Neural crest cell (in vitro differentiated cells): ENCODE measurements at regions not wholly inside any gene's neighbourhood (a gene's known extent, or its start where the extent isn't known, plus 50 kb on each side); places are given as distances from the start of the nearest gene placed in this dataset.

Experiments used
- DNase-seq: peaks from one replicate; pipeline ENCODE4 v3.0.0; 2021; ENCODE audit warnings: low read depth, mixed read lengths, low spot score
- H3K27ac Mint-ChIP-seq: one replicate; pipeline ENCODE4 v1.8.0; 2021; ENCODE audit warnings: mild to moderate bottlenecking, mixed read lengths; ENCODE audit not compliant: unreplicated experiment
- H3K27me3 Mint-ChIP-seq: 2 replicates; pipeline ENCODE4 v1.8.0; 2021; ENCODE audit warnings: low read depth, mild to moderate bottlenecking, mixed read lengths
- H3K36me3 Mint-ChIP-seq: 2 replicates; pipeline ENCODE4 v1.8.0; 2021; ENCODE audit warnings: low read depth, mild to moderate bottlenecking, mixed read lengths
- H3K4me1 Mint-ChIP-seq: 2 replicates; pipeline ENCODE4 v1.8.0; 2021; ENCODE audit warnings: mixed read lengths
- H3K4me3 Mint-ChIP-seq: one replicate; pipeline ENCODE4 v1.8.0; 2021; ENCODE audit warnings: mild to moderate bottlenecking, mixed read lengths
- H3K9me3 Mint-ChIP-seq: 2 replicates; pipeline ENCODE4 v1.8.0; 2021; ENCODE audit warnings: mixed read lengths
- TF ChIP-seq, protein P1 (sequence below): fragments of 200-600 bp; sonication (generic); conservative IDR thresholded peaks from 2 replicates; pipeline ENCODE4 v1.5.0; 2021; ENCODE audit warnings: antibody characterized with exemption, mild to moderate bottlenecking

GRCh38 chr4:17065821-17066220 lies 167.4 kb upstream of the LDB2 start:
- H3K4me3 Mint-ChIP-seq: no peak overlapping the region
- no peaks in the 10 kb centered on the region for H3K36me3 Mint-ChIP-seq
- no peak for DNase-seq
- H3K27me3 Mint-ChIP-seq: no peaks in the 10 kb centered on the region
- no peak overlapping the region for H3K27ac Mint-ChIP-seq
- no peaks in the 10 kb centered on the region for H3K4me1 Mint-ChIP-seq
- TF ChIP-seq, protein P1, sequence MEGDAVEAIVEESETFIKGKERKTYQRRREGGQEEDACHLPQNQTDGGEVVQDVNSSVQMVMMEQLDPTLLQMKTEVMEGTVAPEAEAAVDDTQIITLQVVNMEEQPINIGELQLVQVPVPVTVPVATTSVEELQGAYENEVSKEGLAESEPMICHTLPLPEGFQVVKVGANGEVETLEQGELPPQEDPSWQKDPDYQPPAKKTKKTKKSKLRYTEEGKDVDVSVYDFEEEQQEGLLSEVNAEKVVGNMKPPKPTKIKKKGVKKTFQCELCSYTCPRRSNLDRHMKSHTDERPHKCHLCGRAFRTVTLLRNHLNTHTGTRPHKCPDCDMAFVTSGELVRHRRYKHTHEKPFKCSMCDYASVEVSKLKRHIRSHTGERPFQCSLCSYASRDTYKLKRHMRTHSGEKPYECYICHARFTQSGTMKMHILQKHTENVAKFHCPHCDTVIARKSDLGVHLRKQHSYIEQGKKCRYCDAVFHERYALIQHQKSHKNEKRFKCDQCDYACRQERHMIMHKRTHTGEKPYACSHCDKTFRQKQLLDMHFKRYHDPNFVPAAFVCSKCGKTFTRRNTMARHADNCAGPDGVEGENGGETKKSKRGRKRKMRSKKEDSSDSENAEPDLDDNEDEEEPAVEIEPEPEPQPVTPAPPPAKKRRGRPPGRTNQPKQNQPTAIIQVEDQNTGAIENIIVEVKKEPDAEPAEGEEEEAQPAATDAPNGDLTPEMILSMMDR: no peak
- peaks cover 2% of the 10 kb centered on the region for H3K9me3 Mint-ChIP-seq

GRCh38 chr4:17064959-17065358 lies 166.5 kb upstream of the LDB2 start:
- no peaks in the 10 kb centered on the region for H3K9me3 Mint-ChIP-seq
- TF ChIP-seq, protein P1: no peak

GRCh38 chr4:17063888-17064287 lies 165.4 kb upstream of the LDB2 start:
- Mint-ChIP-seq H3K9me3 (no peaks in the 10 kb centered on the region), H3K36me3 (no peaks in the 10 kb centered on the region), H3K4me1 (no peaks in the 10 kb centered on the region), H3K27ac (no peak overlapping the region), H3K27me3 (no peaks in the 10 kb centered on the region), H3K4me3 (no peak overlapping the region)
- TF ChIP-seq, protein P1: no peak
- no peak for DNase-seq

More at GRCh38 chr4:17064959-17065358, 166.5 kb upstream of the LDB2 start:
- Mint-ChIP-seq H3K4me1 (no peaks in the 10 kb centered on the region), H3K27ac (no peak overlapping the region), H3K27me3 (no peaks in the 10 kb centered on the region), H3K4me3 (no peak overlapping the region), H3K36me3 (no peaks in the 10 kb centered on the region)
- no peak for DNase-seq

GRCh38 chr4:17060230-17060629 lies 161.8 kb upstream of the LDB2 start:
- DNase-seq: no peak
- no peaks in the 10 kb centered on the region for H3K4me1 Mint-ChIP-seq
- TF ChIP-seq, protein P1: no peak
- no peaks in the 10 kb centered on the region for H3K27me3 Mint-ChIP-seq
- H3K27ac Mint-ChIP-seq: no peak overlapping the region
- H3K9me3 Mint-ChIP-seq: no peaks in the 10 kb centered on the region
- no peaks in the 10 kb centered on the region for H3K36me3 Mint-ChIP-seq
- H3K4me3 Mint-ChIP-seq: no peak overlapping the region

DNA sequence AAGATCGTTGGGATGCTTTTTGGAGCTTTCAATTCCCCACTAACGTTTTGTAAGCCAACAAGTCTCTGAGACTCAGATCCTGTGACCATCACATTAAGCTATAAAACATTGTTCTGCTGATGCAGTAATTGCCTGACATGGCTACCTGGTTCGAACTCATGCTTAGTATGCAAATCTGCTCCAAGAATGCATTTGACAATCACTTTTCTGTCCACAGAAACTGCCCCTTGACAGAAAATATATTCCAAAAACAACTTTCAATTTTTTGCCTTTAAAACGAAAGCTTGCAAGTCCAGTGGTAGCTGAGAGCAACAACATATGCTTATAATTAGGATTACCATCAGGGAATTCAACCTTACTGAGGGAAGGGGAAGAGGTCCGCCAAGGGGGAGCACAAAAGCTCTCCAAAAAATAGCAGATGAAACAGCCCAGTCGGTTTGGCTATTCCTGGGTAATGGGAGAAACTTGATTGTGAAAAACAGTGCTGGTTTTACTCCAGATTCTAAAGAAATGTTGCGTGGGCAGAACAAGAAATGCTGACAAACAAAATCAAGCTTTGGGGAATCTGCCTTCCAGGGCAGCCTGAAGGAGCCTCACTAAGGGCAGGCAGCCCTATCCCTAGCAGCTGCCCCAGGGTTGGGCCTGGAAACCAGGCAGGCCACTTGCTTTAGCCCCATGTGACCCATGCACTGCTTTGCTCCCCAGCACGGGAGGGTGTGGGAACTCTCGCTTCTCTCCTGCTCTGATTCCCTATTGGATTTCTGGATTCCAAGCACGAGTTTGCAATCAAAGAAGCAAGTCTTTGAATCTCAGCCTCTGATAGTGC lies 160.7 kb upstream of the LDB2 start:
- H3K27ac Mint-ChIP-seq: no peak overlapping the region
- DNase-seq: no peak
- H3K27me3 Mint-ChIP-seq: no peaks in the 10 kb centered on the region
- no peaks in the 10 kb centered on the region for H3K9me3 Mint-ChIP-seq
- no peaks in the 10 kb centered on the region for H3K4me1 Mint-ChIP-seq
- TF ChIP-seq, protein P1: no peak
- no peak overlapping the region for H3K4me3 Mint-ChIP-seq
- no peaks in the 10 kb centered on the region for H3K36me3 Mint-ChIP-seq
